ENCODE measurements at regions not wholly inside any gene's neighbourhood (a gene's known extent, or its start where the extent isn't known, plus 50 kb on each side); places are given as distances from the start of the nearest gene placed in this dataset.

DNA sequence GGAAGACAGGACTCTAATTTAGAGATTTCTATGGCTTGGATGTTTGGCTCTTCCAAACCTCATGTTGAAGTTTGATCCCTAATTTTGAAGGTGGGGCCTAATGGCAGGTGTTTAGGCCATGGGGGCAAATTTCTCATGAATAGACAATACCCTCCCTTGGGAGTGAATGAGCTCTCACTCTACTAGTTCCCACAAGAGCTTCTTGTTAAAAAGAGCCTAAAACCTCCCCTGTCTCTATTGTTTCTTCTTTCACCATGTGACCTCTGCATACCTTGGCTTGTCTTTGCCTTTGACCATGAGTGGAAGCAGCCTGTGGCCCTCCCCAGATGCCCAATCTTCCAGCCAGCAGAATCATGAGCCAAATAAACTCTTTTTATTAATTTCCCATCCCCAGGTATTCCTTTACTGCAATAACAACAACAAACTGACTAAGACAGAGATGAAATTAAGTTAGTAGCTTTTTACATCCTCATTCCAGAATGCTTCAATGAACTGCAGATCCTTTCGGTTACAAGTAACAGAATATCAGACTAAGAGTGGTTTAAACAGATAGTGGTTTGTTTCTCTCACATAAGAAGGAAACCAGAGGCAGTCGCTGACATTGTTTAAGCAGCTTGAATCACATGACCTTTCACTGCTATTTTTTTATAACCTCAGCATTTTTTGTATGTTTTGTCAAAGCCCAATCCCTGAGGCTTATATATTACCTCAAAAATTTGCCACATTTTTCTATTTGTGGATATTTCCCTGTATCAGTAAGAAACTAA lies 1013.3 kb upstream of the SEMA6D start:
- no peaks in the 10 kb centered on the region for H3K4me1 ChIP-seq (ENCODE audit: control insufficient read depth in 2 of 3, insufficient read depth in 2 of 3, low read depth in 1 of 3, low read length in 3 of 3)
- H3K36me3 ChIP-seq (ENCODE audit: control insufficient read depth in 2 of 3, insufficient read depth in 3 of 3, low read length in 3 of 3): no peaks in the 10 kb centered on the region
- no peak overlapping the region for H3K9ac ChIP-seq (ENCODE audit: low read length in 3 of 3)
- DNase-seq: no peak
- intact Hi-C loops (cut with DNase I): no loop called here
- no peaks in the 10 kb centered on the region for H3K27me3 ChIP-seq (ENCODE audit: control insufficient read depth, insufficient read depth, low read length)
- H3K9me3 ChIP-seq (ENCODE audit: control insufficient read depth in 2 of 3, insufficient read depth in 1 of 3, low read length in 3 of 3): no peaks in the 10 kb centered on the region
- FAIRE-seq: no peak
- H3K4me3 ChIP-seq (ENCODE audit: low read length in 3 of 3): no peak overlapping the region
- no peak overlapping the region for H3K27ac ChIP-seq (ENCODE audit: low read depth in 2 of 2, low read length in 2 of 2)
- TF ChIP-seq, protein P1, sequence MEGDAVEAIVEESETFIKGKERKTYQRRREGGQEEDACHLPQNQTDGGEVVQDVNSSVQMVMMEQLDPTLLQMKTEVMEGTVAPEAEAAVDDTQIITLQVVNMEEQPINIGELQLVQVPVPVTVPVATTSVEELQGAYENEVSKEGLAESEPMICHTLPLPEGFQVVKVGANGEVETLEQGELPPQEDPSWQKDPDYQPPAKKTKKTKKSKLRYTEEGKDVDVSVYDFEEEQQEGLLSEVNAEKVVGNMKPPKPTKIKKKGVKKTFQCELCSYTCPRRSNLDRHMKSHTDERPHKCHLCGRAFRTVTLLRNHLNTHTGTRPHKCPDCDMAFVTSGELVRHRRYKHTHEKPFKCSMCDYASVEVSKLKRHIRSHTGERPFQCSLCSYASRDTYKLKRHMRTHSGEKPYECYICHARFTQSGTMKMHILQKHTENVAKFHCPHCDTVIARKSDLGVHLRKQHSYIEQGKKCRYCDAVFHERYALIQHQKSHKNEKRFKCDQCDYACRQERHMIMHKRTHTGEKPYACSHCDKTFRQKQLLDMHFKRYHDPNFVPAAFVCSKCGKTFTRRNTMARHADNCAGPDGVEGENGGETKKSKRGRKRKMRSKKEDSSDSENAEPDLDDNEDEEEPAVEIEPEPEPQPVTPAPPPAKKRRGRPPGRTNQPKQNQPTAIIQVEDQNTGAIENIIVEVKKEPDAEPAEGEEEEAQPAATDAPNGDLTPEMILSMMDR (IDR thresholded peaks at IDR 0.05; ENCODE audit: borderline replicate concordance, extremely low read depth, insufficient read depth): no peak

DNA sequence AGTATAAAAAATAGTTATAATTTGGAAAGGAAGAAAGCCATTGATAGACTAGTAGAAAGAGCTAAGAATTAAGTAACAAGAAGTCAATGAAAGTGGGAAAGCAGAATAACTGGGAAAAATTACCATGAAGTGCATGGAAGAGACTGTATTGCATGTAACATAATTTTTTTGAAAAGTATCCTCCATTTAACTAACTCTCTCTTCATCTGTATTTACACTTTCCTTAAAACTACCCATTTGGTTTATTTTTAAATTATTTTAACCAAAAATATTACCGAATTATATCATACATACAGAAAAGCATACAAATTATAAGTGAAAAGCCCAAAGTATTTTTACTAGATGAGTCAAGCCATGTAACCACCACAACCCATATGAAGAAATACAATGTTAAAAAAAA lies 1009.9 kb upstream of the SEMA6D start:
- no peak for FAIRE-seq
- TF ChIP-seq, protein P1 (IDR thresholded peaks at IDR 0.05; ENCODE audit: borderline replicate concordance, extremely low read depth, insufficient read depth): no peak
- no peaks in the 10 kb centered on the region for H3K36me3 ChIP-seq (ENCODE audit: control insufficient read depth in 2 of 3, insufficient read depth in 3 of 3, low read length in 3 of 3)
- no peaks in the 10 kb centered on the region for H3K27me3 ChIP-seq (ENCODE audit: control insufficient read depth, insufficient read depth, low read length)
- no peaks in the 10 kb centered on the region for H3K4me1 ChIP-seq (ENCODE audit: control insufficient read depth in 2 of 3, insufficient read depth in 2 of 3, low read depth in 1 of 3, low read length in 3 of 3)
- intact Hi-C loops (cut with DNase I): no loop called here
- no peaks in the 10 kb centered on the region for H3K9me3 ChIP-seq (ENCODE audit: control insufficient read depth in 2 of 3, insufficient read depth in 1 of 3, low read length in 3 of 3)
- no peak overlapping the region for H3K9ac ChIP-seq (ENCODE audit: low read length in 3 of 3)
- no peak for DNase-seq
- H3K4me3 ChIP-seq (ENCODE audit: low read length in 3 of 3): no peak overlapping the region
- no peak overlapping the region for H3K27ac ChIP-seq (ENCODE audit: low read depth in 2 of 2, low read length in 2 of 2)

DNA sequence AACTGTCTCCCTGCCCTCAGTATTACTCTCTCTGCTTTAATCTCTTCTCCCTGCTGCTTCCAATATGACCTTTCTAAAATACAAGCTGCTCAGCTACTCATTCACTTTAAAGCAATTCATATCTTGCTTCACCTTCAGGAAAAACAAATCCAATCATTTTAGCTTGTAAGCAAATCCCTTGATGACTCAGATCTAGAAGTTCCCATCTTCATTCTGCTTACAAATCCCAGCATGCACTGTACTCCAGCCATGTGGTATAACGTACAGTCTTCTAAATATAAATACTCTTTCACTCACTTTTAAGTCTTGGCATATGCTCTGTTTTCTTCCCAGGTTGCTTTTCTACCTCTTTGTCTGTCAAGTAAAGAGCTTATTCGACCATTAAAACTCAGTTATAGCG lies 1009.1 kb upstream of the SEMA6D start:
- no peaks in the 10 kb centered on the region for H3K4me1 ChIP-seq (ENCODE audit: control insufficient read depth in 2 of 3, insufficient read depth in 2 of 3, low read depth in 1 of 3, low read length in 3 of 3)
- no peak overlapping the region for H3K9ac ChIP-seq (ENCODE audit: low read length in 3 of 3)
- no peak overlapping the region for H3K4me3 ChIP-seq (ENCODE audit: low read length in 3 of 3)
- TF ChIP-seq, protein P1 (IDR thresholded peaks at IDR 0.05; ENCODE audit: borderline replicate concordance, extremely low read depth, insufficient read depth): no peak
- H3K36me3 ChIP-seq (ENCODE audit: control insufficient read depth in 2 of 3, insufficient read depth in 3 of 3, low read length in 3 of 3): no peaks in the 10 kb centered on the region
- H3K27ac ChIP-seq (ENCODE audit: low read depth in 2 of 2, low read length in 2 of 2): no peak overlapping the region
- H3K27me3 ChIP-seq (ENCODE audit: control insufficient read depth, insufficient read depth, low read length): no peaks in the 10 kb centered on the region
- FAIRE-seq (no peak), DNase-seq (peak in 1 of 5 donors; percentile 1)
- no peaks in the 10 kb centered on the region for H3K9me3 ChIP-seq (ENCODE audit: control insufficient read depth in 2 of 3, insufficient read depth in 1 of 3, low read length in 3 of 3)
- intact Hi-C loops (cut with DNase I): no loop called here
